GM23338 (cell line): ENCODE measurements at regions not wholly inside any gene's neighbourhood (a gene's known extent, or its start where the extent isn't known, plus 50 kb on each side); places are given as distances from the start of the nearest gene placed in this dataset.

Experiments used
- CREB1 ChIP-seq: fragments of 250-450 bp; sonication (Bioruptor Pico); IDR thresholded peaks from 2 replicates; pipeline ENCODE4 v1.5.0; 2020; ENCODE audit warnings: low read depth, mild to moderate bottlenecking, moderate library complexity
- CTCF ChIP-seq, 2 experiments: fragments of 200-600 bp in 1 of 2; sonication (generic) in 1 of 2; conservative IDR thresholded peaks; 2 replicates each; pipeline versions ENCODE4 v1.5.1 to v1.6.1; 2016 to 2017; ENCODE audit warnings: antibody characterized with exemption in 2 of 2, low read depth in 2 of 2, mild to moderate bottlenecking in 2 of 2, moderate library complexity in 1 of 2
- EZH2 ChIP-seq: fragments of 200-600 bp; sonication (generic); IDR thresholded peaks from one replicate; pipeline ENCODE4 v1.8.0; 2017; ENCODE audit warnings: antibody characterized with exemption, mild to moderate bottlenecking, low read depth; ENCODE audit not compliant: unreplicated experiment
- EZH2phosphoT487 ChIP-seq: fragments of 200-600 bp; sonication (generic); IDR thresholded peaks from one replicate; pipeline ENCODE4 v1.8.1; 2018; ENCODE audit warnings: antibody characterized with exemption; ENCODE audit not compliant: unreplicated experiment
- JUNB ChIP-seq: IDR thresholded peaks from one replicate; pipeline ENCODE4 v1.6.1; 2016; ENCODE audit warnings: antibody characterized with exemption; ENCODE audit not compliant: unreplicated experiment
- NANOG ChIP-seq: IDR thresholded peaks from 2 replicates; pipeline ENCODE4 v1.6.1; 2016; ENCODE audit warnings: antibody characterized with exemption, borderline replicate concordance
- REST ChIP-seq: IDR thresholded peaks from one replicate; pipeline ENCODE4 v1.6.1; 2018; ENCODE audit warnings: antibody characterized with exemption; ENCODE audit not compliant: unreplicated experiment

GRCh38 chr19:29265436-29265835 lies 52.5 kb upstream of the UQCRFS1 start:
- no peak for TF ChIP-seq CTCF (conservative IDR thresholded peaks at IDR 0.05; ENCODE audit: low read depth in 2 of 2)
- TF ChIP-seq CREB1 (CRISPR knock-in tag): no peak
- TF ChIP-seq EZH2: no peak
- TF ChIP-seq JUNB: no peak
- TF ChIP-seq EZH2phosphoT487: no peak
- TF ChIP-seq REST: no peak
- no peak for TF ChIP-seq NANOG
